ENCODE measurements at regions not wholly inside any gene's neighbourhood (a gene's known extent, or its start where the extent isn't known, plus 50 kb on each side); places are given as distances from the start of the nearest gene placed in this dataset.
"Not testable (repeated sequence)": the region's sequence is repeated elsewhere in the genome, so short reads cannot be mapped to it uniquely, and the experiment has no call there.

- DNase-seq (ENCODE audit: low spot score): no peak
Observed at GRCh38 chr5:117800261-117800660, 1188.1 kb downstream of the DTWD2 start.

GRCh38 chr5:117794847-117795246 lies 1193.5 kb downstream of the DTWD2 start:
- peak; percentile 4 for DNase-seq (ENCODE audit: low spot score)

GRCh38 chr5:117793963-117794362 lies 1194.4 kb downstream of the DTWD2 start:
- DNase-seq (ENCODE audit: low spot score): no peak

DNA sequence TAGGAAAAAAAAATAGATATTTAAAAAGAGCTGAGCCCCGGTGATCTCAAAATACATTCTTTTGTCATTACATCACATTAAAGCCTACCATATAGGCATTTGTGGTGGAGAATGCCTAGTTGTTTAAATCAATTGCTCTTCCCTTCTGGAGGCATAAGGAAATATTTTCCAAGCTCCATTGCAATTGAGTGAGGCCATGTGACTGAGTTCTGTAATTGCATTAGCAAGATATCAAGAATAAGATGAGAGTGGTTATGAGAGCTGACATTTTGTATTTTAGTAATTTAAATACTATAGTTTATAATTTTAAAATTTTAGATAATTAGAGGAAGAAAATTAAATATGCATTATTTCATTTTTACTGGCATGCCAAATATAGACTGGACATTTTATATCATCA lies 1195.9 kb downstream of the DTWD2 start:
- no peak for DNase-seq (ENCODE audit: low spot score)

- no peak for DNase-seq (ENCODE audit: low spot score)
Observed at GRCh38 chr5:117788596-117788995, 1199.8 kb downstream of the DTWD2 start.

- no peak for DNase-seq (ENCODE audit: low spot score)
Observed at GRCh38 chr5:117779171-117779570, 1204.5 kb upstream of the SEMA6A start.

- no peak for DNase-seq (ENCODE audit: low spot score)
Observed at GRCh38 chr5:117776977-117777376, 1202.4 kb upstream of the SEMA6A start.

DNA sequence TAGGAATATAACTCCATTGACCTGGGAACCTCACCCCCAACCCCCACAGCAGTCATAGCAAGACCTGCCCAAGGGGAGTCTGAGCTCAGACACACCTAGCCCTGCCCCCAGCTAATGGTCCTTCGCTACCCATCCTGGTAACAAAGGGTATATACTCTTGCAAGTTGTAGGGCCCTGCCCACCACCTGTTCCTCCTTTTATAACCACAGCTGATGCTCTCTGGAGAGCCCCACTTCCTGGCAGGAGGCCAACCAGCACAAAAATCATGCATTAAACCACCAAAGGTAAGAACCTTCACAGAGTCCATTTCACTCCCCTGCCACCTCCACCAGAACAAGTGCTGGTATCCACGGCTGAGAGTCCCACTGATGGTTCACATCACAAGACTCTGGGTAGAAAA lies 1195.3 kb upstream of the SEMA6A start:
- DNase-seq (ENCODE audit: low spot score): no peak

DNA sequence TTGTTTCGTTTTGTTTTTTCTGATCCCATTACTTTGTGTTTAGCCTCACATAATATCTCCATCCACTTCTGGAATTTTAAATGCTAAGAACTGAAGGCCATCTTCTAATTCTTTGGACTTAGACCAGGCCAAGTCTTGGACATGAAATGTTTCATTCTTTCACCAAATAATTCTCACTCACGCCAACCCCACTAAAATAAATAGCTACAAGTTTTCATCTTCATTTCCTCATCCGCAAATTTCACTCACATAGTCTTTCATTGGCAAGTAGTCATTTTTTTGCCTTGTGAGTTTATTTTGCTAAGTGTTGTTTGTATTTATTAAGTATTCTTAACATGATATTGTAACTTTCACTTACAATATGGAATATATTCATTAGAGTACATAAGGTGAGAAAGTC lies 1188.6 kb upstream of the SEMA6A start:
- no peak for DNase-seq (ENCODE audit: low spot score)

GRCh38 chr5:117761186-117761585 lies 1186.6 kb upstream of the SEMA6A start:
- DNase-seq (ENCODE audit: low spot score): no peak

DNA sequence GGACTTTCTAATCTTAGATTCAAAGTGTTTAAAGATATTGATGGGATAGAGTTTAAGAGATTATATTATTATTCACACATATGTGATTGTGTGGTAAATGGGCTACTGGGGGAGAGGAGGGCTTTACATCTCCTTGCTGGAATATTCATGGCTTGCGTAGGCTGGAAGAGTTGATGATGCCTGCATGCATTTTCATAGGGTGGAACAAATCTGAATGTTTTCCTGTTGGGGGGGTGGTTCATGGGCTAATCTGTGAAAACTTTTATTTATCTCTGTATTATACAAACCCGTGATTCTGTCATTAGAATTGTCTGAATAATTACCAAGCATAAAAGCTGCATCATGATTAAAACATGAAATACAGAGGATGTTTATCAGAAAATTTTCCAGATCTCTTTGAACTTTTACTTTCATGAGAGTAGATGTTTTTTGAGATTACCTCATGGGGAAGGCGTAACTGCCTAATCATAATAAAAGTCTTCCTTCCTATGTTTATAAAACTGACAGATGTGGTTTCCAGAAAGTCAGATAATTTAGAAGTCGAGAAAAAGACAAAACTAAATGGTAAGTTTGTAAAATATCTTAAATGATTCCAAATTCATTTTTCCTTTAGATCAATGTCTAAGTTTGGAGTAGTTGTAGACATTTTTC lies 1185.4 kb upstream of the SEMA6A start:
- no peak for DNase-seq (ENCODE audit: low spot score)

DNA sequence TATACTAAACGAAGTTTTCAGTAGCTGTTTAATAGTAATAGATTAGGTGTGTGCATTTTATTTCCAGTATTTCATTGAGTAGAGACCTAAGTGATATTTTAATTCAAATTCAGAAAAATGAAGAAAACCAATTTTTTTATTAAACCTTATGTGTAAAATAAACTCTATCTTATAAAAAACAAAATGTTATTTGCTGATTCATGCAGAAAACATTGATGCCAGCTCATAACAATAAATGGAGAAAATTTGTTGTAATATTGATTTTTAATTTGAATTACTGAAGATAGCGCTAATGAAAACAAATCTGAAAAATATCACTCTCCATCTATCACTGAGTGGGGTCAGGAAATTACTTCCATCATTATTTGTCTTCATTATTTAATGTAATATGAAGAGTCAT lies 1177.8 kb upstream of the SEMA6A start:
- DNase-seq (ENCODE audit: low spot score): no peak

- no peak for DNase-seq (ENCODE audit: low spot score)
Observed at GRCh38 chr5:117748336-117748735, 1173.7 kb upstream of the SEMA6A start.

GRCh38 chr5:117743337-117743736 lies 1168.7 kb upstream of the SEMA6A start:
- DNase-seq (ENCODE audit: low spot score): no peak

- DNase-seq (ENCODE audit: low spot score): no peak
Observed at GRCh38 chr5:117741655-117742206, 1167.1 kb upstream of the SEMA6A start.

- no peak for DNase-seq (ENCODE audit: low spot score)
Observed at GRCh38 chr5:117740268-117740667, 1165.6 kb upstream of the SEMA6A start.

DNA sequence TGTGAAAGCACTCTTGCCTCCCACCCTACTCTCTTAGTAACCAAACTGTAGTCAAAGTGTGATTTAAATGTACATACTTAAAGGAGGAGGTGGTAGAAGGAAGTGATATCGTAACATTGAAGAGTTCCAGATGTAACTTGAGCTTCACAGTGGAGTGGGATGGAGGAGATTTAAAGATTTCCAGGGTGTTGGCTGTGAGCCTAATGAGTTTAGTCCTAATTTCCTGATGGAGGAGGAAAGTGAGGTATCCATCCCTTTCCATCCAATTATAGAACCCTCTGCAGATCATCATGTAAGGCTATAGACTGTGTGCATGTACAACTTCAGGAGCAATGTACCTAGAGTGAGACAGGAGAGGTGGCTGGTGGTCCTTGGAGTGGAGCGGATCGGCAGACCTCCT lies 1163.9 kb upstream of the SEMA6A start:
- DNase-seq (ENCODE audit: low spot score): no peak

- DNase-seq (ENCODE audit: low spot score): no peak
Observed at GRCh38 chr5:117736698-117737097, 1162.1 kb upstream of the SEMA6A start.

- no peak for DNase-seq (ENCODE audit: low spot score)
Observed at GRCh38 chr5:117734056-117734455, 1159.4 kb upstream of the SEMA6A start.

DNA sequence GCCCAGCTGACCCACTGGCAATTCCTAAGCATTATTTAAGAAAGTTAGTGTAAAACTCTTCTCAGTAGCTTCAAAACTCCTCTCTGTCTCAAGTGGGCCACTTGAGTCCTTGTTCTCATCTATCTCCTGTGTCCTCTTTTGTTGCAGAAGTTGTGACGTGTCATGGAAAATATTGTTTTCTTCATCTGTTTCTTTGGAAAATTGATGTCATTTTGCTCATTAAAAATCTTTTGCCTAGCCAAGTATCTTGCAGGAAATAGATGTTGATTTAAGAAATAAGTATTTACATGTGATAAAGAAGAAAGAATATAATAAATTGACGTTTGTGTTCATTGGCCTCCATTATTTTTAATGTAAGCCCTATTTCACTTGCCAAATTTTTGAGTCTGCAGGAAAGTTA lies 1158.4 kb upstream of the SEMA6A start:
- no peak for DNase-seq (ENCODE audit: low spot score)

DNA sequence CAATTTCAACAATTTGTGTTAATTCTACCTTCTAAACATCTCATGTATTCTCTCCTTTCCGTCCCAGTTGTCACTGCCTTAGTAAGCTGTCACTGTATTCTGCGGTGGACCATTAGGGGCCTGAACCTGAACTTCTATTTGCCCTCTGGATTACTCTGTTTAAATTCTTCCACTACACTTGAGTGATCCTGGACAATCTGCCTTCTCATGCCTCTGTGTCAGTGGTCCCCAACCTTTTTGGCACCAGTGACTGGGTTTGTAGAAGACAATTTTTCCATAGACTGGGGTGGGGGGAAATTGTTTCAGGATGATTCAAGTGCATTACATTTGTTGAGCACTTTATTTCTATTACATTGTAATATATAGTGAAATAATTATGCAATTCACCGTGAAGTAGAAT lies 1157.6 kb upstream of the SEMA6A start:
- DNase-seq (ENCODE audit: low spot score): no peak

DNA sequence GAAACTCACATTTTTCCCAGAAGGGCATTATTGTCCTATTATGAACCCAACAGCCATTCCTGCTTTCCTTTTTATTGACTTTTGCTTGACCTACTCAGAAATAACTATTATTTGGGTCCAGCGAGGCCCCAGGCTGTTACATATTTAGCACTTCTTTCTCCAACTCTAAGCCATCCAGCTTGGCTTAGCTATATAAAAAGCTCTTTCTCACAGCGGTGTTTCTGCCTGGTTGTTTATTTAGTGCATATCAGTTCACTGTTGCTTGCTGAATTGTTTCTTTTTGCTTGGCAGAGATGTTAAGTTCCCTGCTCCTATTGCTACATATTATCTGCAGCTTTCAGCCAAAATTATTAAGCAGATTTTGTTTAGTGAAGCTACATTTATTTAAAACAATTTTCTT lies 1156.8 kb upstream of the SEMA6A start:
- DNase-seq (ENCODE audit: low spot score): no peak

- DNase-seq (ENCODE audit: low spot score): not testable (repeated sequence)
Observed at GRCh38 chr5:117720784-117721183, 1146.2 kb upstream of the SEMA6A start.

DNA sequence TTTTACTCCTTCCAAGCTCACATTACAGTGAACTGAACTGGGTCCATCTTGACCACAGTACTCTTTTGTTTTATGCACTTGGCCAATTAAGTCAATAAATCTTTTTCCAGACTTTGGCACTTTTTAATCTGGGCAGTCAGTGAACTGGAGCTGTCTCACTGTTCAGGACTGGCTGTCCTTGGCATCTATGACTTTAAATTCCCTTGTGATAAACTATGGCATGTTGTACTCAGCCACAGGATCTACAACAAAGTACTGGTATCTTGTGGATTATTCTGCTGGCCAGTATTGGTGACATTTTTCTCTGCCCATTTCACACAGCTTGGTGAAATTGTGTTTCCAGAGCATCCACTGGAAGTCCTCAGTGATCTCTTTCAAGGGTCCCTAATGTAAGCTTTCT lies 1144.8 kb upstream of the SEMA6A start:
- DNase-seq (ENCODE audit: low spot score): no peak

All from AG08395 (cell line).